Peyer's patch (tissue), 4 donors: ENCODE measurements at regions not wholly inside any gene's neighbourhood (a gene's known extent, or its start where the extent isn't known, plus 50 kb on each side); places are given as distances from the start of the nearest gene placed in this dataset.
"Not testable (repeated sequence)": the region's sequence is repeated elsewhere in the genome, so short reads cannot be mapped to it uniquely, and the experiment has no call there.

Experiments used
- DNase-seq, 3 donors: peaks; one replicate each; pipeline ENCODE4 v3.0.0-alpha.2; 2017 to 2019
- H3K27ac ChIP-seq, 4 donors: fragments of 200-600 bp; sonication (generic); one replicate each; pipeline ENCODE4 v1.5.1; 2016 to 2019
- H3K27me3 ChIP-seq, 2 donors: fragments of 200-600 bp; sonication (generic); one replicate each; pipeline ENCODE4 v1.5.1; 2019
- H3K36me3 ChIP-seq, 3 donors: fragments of 200-600 bp; sonication (generic); one replicate each; pipeline ENCODE4 v1.5.1; 2016 to 2019
- H3K4me1 ChIP-seq, 4 donors: fragments of 200-600 bp; sonication (generic); one replicate each; pipeline ENCODE4 v1.5.1; 2016 to 2019
- H3K4me3 ChIP-seq, 4 donors: fragments of 200-600 bp; sonication (generic); 1 replicate in 3 of 4; 2 replicates in 1 of 4; pipeline ENCODE4 v1.5.1; 2016 to 2019; ENCODE audit warnings: mild to moderate bottlenecking in 1 of 4
- H3K9me3 ChIP-seq, 4 donors: fragments of 200-600 bp; sonication (generic); one replicate each; pipeline ENCODE4 v1.5.1; 2016 to 2019; ENCODE audit warnings: mild to moderate bottlenecking in 1 of 4

GRCh38 chr9:63327211-63327610 is 1957.8 kb downstream of the FOXD4L5 start:
- not testable (repeated sequence) for H3K36me3 ChIP-seq, DNase-seq

DNA sequence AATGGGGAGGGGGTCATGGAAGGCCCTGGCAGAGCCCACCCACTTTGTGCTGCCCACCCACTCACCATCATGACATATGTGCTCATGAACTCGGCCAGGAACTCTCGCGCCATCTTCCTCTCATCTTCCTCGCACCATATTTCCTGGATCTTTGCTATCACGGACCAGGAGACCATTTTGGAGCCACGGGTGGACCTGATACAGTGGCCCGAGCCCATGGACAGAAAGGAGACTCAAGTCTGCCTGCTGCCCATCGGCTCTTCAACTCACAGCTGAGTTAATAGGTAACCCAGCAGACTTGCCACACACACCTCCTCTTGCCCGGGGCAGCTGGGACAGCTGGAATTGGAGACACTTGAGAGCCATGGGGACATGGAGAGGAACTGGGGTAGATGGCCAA is 1958.3 kb downstream of the FOXD4L5 start:
- H3K27ac ChIP-seq, H3K4me1 ChIP-seq, H3K36me3 ChIP-seq, H3K27me3 ChIP-seq, H3K9me3 ChIP-seq, H3K4me3 ChIP-seq, DNase-seq: not testable (repeated sequence)

More at GRCh38 chr9:63327211-63327610, 1957.8 kb downstream of the FOXD4L5 start:
- H3K4me1 ChIP-seq, H3K9me3 ChIP-seq, H3K27me3 ChIP-seq, H3K4me3 ChIP-seq, H3K27ac ChIP-seq: not testable (repeated sequence)

DNA sequence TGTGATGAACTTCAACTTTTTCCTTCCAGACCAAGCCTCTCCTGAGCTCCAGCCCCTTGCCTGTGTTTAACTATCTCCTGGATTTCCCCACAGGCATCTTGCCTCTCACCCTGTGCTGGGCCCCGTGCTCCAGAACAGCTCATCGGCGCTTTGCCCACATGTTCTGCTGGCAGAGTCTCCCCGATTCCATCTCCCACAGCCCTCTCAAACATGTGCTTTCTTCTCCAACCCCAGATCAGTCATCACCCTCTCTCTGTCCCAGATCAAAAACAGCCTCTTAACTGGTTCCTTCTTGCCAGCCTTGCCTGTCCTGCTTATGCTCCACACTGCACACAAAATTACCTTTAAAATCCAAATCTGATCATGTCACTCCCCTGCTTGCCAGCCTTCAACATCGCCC is 1959.3 kb downstream of the FOXD4L5 start:
- H3K27ac ChIP-seq, DNase-seq, H3K36me3 ChIP-seq, H3K9me3 ChIP-seq, H3K4me3 ChIP-seq, H3K27me3 ChIP-seq, H3K4me1 ChIP-seq: not testable (repeated sequence)

DNA sequence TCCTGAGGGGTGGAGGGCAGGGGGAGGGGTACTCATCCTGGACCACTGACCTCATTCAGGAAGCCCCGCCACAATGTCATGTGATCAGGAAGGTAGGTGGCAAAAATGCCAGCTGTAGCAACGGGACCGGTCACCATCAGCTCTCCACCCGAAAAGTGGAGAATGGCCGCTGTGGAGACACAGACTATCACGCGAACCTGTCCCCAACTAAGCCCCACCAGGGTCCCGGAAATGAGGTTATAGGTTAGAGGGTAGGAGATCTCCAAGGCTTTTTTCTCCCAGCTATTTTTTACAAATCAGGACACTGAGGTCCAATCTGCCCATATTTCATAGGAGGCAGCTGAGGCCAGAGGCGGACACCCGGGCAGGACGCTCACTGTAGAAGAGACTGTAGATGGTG is 1966.9 kb downstream of the FOXD4L5 start:
- H3K4me3 ChIP-seq, H3K4me1 ChIP-seq, H3K9me3 ChIP-seq, H3K36me3 ChIP-seq, H3K27me3 ChIP-seq, H3K27ac ChIP-seq, DNase-seq: not testable (repeated sequence)

DNA sequence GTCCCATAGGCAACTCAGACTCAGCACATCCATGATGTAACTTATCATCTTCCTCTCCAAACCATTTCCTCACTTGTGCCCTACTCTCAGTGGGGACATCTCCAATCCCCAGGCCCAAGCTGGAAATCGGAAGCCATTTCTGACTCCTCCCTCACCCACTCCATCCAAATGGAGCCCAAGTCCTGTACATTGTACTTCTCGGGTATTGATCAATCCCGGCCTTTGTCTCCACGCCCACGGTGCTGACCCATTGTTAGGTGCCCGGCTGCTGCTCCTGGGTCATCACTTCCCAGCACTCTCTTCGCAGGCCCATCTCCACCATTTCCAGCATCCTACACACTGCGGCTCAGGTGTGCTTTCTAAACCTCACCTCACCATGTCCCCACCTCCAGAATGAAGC is 1969.6 kb downstream of the FOXD4L5 start:
- not testable (repeated sequence) for H3K4me3 ChIP-seq

DNA sequence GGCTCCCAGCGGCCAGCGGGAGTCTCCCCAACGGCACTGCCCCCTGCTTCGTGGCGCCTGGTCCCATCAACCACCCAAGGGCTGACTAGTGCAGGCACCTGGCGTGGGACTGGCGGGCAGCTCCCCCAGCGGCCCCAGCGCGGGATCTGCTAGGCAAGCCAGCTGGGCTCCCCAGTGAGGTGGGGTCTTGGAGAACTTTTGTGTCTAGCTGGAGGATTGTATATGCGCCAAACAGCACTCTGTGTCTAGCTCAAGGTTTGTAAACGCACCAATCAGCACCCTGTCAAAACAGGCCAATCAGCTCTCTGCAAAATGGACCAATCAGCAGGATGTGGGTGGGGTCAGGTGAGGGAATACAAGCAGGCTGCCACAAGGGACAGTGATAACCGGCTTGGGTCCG is 1988.2 kb downstream of the FOXD4L5 start:
- not testable (repeated sequence) for H3K36me3 ChIP-seq, H3K27ac ChIP-seq, H3K4me3 ChIP-seq, H3K27me3 ChIP-seq, H3K9me3 ChIP-seq, H3K4me1 ChIP-seq
- DNase-seq: peak in 1 of 3 donors; percentile 17

More for the DNA sequence above, 1969.6 kb downstream of the FOXD4L5 start:
- H3K36me3 ChIP-seq, H3K4me1 ChIP-seq, H3K27me3 ChIP-seq, H3K27ac ChIP-seq, DNase-seq, H3K9me3 ChIP-seq: not testable (repeated sequence)

DNA sequence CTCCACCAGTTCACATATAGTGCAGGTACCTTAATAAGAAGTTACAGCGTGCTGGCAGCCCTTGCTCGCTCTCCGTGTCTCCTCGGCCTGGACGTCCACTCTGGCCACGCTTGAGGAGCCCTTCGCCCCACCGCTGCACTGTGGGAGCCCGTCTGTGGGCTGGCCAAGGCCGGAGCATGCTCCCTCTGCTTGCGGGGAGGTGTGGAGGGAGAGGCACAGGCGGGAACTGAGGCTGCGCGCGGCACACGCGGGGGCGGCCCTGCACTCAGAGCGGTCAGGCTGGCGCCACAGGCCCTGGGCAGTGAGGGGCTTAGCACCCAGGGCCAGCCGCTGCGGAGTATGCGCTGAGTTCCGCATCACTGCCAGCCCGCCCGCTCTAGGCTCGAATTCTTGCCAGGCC is 1988.6 kb downstream of the FOXD4L5 start:
- H3K27me3 ChIP-seq, H3K4me1 ChIP-seq, H3K9me3 ChIP-seq, H3K36me3 ChIP-seq, H3K4me3 ChIP-seq, H3K27ac ChIP-seq: not testable (repeated sequence)
- DNase-seq: peak in 1 of 3 donors; percentile 22

GRCh38 chr9:63289971-63290370 is 1995.0 kb downstream of the FOXD4L5 start:
- DNase-seq: peak in 1 of 3 donors; percentile 15
- H3K27ac ChIP-seq, H3K4me1 ChIP-seq, H3K36me3 ChIP-seq, H3K27me3 ChIP-seq, H3K4me3 ChIP-seq, H3K9me3 ChIP-seq: not testable (repeated sequence)
